ENCODE measurements at regions not wholly inside any gene's neighbourhood (a gene's known extent, or its start where the extent isn't known, plus 50 kb on each side); places are given as distances from the start of the nearest gene placed in this dataset.

DNA sequence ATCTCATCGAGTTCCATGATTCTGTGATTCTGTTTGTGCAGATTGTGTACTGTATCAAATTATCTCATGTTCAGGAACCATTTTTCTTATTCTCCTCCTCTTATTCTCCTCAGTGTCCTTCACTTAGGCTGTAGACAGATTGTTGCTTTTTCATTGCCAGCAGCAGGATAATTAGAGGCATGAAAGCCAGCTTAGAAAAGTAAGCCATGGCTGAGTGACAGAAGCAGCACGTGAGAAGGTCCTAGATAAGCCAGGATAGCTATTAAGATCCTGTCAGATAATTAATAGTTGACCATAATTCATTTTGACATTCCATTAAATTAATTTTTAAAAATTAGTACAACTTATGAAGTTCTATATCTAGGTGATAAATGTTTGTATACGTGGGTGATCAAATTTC, 60.8 kb upstream of the PRKACB start:
- DNase-seq = peak; percentile 59
- no peaks in the 10 kb centered on the region; the same call in 1 of the 2 replicates for H3K36me3 ChIP-seq
- H3K27me3 ChIP-seq (ENCODE audit: insufficient read depth, low read depth, severe bottlenecking) = no peaks in the 10 kb centered on the region
- peak overlapping the region; percentile 45; the same call in 1 of the 2 replicates for H3K27ac ChIP-seq
- no peak overlapping the region for H3K4me3 ChIP-seq (ENCODE audit: low read depth, low read length)
- TF ChIP-seq, protein P1, sequence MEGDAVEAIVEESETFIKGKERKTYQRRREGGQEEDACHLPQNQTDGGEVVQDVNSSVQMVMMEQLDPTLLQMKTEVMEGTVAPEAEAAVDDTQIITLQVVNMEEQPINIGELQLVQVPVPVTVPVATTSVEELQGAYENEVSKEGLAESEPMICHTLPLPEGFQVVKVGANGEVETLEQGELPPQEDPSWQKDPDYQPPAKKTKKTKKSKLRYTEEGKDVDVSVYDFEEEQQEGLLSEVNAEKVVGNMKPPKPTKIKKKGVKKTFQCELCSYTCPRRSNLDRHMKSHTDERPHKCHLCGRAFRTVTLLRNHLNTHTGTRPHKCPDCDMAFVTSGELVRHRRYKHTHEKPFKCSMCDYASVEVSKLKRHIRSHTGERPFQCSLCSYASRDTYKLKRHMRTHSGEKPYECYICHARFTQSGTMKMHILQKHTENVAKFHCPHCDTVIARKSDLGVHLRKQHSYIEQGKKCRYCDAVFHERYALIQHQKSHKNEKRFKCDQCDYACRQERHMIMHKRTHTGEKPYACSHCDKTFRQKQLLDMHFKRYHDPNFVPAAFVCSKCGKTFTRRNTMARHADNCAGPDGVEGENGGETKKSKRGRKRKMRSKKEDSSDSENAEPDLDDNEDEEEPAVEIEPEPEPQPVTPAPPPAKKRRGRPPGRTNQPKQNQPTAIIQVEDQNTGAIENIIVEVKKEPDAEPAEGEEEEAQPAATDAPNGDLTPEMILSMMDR (IDR thresholded peaks at IDR 0.05; ENCODE audit: low read depth, low read length) = no peak
- no peaks in the 10 kb centered on the region for H3K9me3 ChIP-seq (ENCODE audit: severe bottlenecking)

DNA sequence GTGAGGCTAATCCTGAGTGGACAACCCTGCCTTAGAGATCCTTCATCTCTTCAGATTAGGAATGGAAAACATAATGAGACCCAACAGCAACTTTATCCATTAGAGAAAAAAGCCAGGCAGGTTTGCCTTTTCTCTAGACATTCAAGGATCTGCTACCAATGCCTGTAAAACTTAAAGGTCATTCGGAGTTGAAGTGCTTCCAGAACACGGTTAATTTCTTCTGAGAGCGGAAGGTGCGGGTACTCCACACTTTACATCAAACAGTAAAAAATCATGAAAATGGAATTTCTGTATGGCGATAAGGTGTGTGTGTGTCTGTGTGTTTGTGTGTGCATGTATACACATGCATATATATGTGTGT, 65.2 kb upstream of the PRKACB start:
- peak overlapping the region; percentile 83 for H3K4me3 ChIP-seq (ENCODE audit: low read depth, low read length)
- H3K9me3 ChIP-seq (ENCODE audit: severe bottlenecking) = no peaks in the 10 kb centered on the region
- H3K27me3 ChIP-seq (ENCODE audit: insufficient read depth, low read depth, severe bottlenecking) = no peaks in the 10 kb centered on the region
- peak overlapping the region; percentile 94 for H3K27ac ChIP-seq
- TF ChIP-seq, protein P1 (IDR thresholded peaks at IDR 0.05; ENCODE audit: low read depth, low read length) = no peak
- DNase-seq = no peak
- peaks cover 3% of the 10 kb centered on the region for H3K36me3 ChIP-seq

DNA sequence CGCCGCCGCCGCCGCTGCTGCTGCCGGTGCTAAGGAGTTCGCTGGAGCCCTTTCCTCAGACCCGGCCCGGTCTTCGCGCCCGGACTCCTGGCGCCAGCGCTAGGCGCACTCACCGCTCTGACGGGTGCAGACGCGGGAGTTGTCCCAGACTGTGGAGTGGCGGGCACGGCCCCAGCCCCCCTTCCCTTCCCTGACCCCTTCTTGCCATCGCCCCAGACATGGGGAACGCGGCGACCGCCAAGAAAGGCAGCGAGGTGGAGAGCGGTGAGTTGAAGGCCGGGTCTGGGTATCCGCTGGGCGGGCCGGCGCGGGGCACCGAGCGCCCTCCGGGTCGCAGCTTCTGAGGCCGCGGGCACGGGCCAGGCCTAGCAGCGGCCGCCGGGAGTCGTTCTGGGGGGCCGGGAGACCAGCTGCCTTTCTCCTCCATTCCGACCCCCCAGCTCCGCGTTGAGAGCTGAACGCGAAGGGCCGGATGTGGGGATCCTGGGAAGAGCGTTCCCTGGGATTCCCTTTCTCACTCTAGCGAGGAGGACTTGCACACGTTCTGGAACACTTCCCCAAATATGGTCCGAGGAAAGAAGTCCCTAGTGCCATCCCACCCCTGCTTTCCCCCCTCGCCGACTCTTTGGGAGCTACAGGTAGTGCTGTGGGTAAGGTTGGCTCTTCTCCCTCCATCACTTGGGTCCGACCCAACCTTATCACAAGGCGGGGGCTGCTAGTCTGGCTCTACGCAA, 65.8 kb upstream of the PRKACB start:
- Histone ChIP-seq H3K27ac (peak overlapping the region; percentile 94), H3K4me3 (ENCODE audit: low read depth, low read length) (peak overlapping the region; percentile 83), H3K36me3 (peaks cover 3% of the 10 kb centered on the region), H3K9me3 (ENCODE audit: severe bottlenecking) (no peaks in the 10 kb centered on the region), H3K27me3 (ENCODE audit: insufficient read depth, low read depth, severe bottlenecking) (no peaks in the 10 kb centered on the region)
- TF ChIP-seq, protein P1 (IDR thresholded peaks at IDR 0.05; ENCODE audit: low read depth, low read length) = no peak
- DNase-seq = peak; percentile 52

DNA sequence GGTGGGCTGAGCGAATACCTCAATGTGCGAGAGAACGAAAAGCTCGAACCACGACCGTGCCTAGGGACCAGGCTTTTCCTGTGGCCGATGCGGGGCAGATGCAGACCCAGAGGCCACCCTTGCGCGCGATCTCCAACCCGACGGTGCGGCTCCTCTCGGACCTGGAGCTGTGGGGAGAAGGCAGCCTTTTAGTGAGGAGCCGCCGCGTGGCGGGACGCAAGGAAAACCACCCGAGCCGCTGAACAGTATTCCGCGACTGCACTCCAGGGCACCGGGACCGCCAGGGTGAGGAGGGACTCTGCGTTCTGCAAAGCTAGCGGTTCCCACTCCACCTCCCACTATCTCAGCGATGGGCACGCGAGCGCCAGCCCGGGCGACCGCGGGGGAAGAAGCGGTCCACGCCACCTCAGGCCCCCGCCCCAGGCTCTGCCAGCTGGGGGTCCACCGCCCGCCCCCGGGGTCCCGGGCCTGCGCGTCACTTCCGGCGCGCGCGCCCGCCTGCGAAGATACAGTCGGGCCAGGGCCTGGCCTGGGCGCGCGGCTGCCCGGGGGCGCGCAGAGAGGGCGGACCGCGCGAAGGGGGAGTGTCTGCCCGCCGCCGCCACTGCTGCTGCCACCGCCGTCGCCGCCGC, 66.5 kb upstream of the PRKACB start:
- Histone ChIP-seq H3K36me3 (peaks cover 3% of the 10 kb centered on the region), H3K27ac (peak overlapping the region; percentile 94), H3K27me3 (ENCODE audit: insufficient read depth, low read depth, severe bottlenecking) (no peaks in the 10 kb centered on the region), H3K4me3 (ENCODE audit: low read depth, low read length) (peak overlapping the region; percentile 96), H3K9me3 (ENCODE audit: severe bottlenecking) (no peaks in the 10 kb centered on the region)
- TF ChIP-seq, protein P1 (IDR thresholded peaks at IDR 0.05; ENCODE audit: low read depth, low read length) = no peak
- DNase-seq = peak; percentile 85

DNA sequence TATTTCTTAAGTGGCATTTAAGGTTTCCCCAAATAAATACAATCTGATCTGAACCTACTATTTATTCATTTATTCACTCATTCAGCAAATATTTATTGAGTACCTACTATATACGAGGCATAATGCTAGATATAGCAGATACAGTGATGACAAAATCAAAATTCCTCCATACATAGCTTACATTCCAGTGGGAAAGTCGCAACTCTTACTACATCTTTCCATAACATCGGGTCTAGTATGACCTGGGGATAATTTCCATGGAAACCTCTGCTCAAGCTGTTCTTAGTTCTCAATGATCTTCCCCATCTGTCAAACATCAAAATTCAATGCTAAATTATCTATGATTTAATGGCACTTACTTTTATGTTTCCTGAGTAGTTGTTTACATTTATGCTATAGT, 70.8 kb upstream of the PRKACB start:
- peaks cover 3% of the 10 kb centered on the region for H3K36me3 ChIP-seq
- no peak for DNase-seq
- TF ChIP-seq, protein P1 (IDR thresholded peaks at IDR 0.05; ENCODE audit: low read depth, low read length) = no peak
- no peak overlapping the region for H3K4me3 ChIP-seq (ENCODE audit: low read depth, low read length)
- no peaks in the 10 kb centered on the region for H3K27me3 ChIP-seq (ENCODE audit: insufficient read depth, low read depth, severe bottlenecking)
- H3K9me3 ChIP-seq (ENCODE audit: severe bottlenecking) = peaks cover 14% of the 10 kb centered on the region
- H3K27ac ChIP-seq = no peak overlapping the region
